CD14-positive monocyte (primary cell): ENCODE measurements at regions not wholly inside any gene's neighbourhood (a gene's known extent, or its start where the extent isn't known, plus 50 kb on each side); places are given as distances from the start of the nearest gene placed in this dataset.

Source experiments
- DNase-seq, 3 donors: peaks; one replicate each; pipeline ENCODE4 v3.0.0-alpha.2; 2011 to 2022
- H2AFZ ChIP-seq: 2 replicates; pipeline ENCODE4 v1.6.0; 2012; ENCODE audit warnings: mild to moderate bottlenecking, low read depth, low read length, inconsistent platforms; ENCODE audit not compliant: insufficient read depth, poor library complexity, severe bottlenecking
- H3K27ac ChIP-seq, 2 donors: 1 replicate in 1 of 2; 2 replicates in 1 of 2; pipeline ENCODE4 v1.5.1; 2012 to 2013; ENCODE audit warnings: low read length in 2 of 2, control low read depth in 1 of 2, inconsistent platforms in 1 of 2, low read depth in 1 of 2, mild to moderate bottlenecking in 1 of 2
- H3K27me3 ChIP-seq, 2 donors: one replicate each; pipeline versions ENCODE4 v1.6.0 to v1.6.1; 2011 to 2013; ENCODE audit warnings: low read length in 2 of 2; ENCODE audit not compliant: control insufficient read depth in 2 of 2, insufficient read depth in 2 of 2
- H3K36me3 ChIP-seq, 2 donors: replicated peaks in 1 of 2; 1 replicate in 1 of 2; 2 replicates in 1 of 2; pipeline versions ENCODE4 v1.5.1 to v1.6.1; 2012 to 2013; ENCODE audit warnings: low read length in 2 of 2, control low read depth in 1 of 2, inconsistent platforms in 1 of 2, mild to moderate bottlenecking in 1 of 2; ENCODE audit not compliant: insufficient read depth in 2 of 2, control insufficient read depth in 1 of 2
- H3K4me1 ChIP-seq, 2 donors: 1 replicate in 1 of 2; 2 replicates in 1 of 2; pipeline versions ENCODE4 v1.5.1 to v1.6.1; 2012 to 2013; ENCODE audit warnings: low read length in 2 of 2, control low read depth in 1 of 2, inconsistent platforms in 1 of 2, mild to moderate bottlenecking in 1 of 2, moderate library complexity in 1 of 2; ENCODE audit not compliant: insufficient read depth in 2 of 2, control insufficient read depth in 1 of 2
- H3K4me2 ChIP-seq: replicated peaks from 2 replicates; pipeline ENCODE3; 2012; ENCODE audit warnings: low read length, moderate library complexity, mild to moderate bottlenecking; ENCODE audit not compliant: poor library complexity, severe bottlenecking; ENCODE audit errors: extremely low read depth
- H3K4me3 ChIP-seq, 3 experiments: fragments of 200-600 bp in 1 of 3; sonication (generic) in 1 of 3; replicated peaks in 1 of 3; 1 replicate in 2 of 3; 2 replicates in 1 of 3; pipeline ENCODE4 v1.5.1; 2011 to 2013; ENCODE audit warnings: low read length in 3 of 3, mild to moderate bottlenecking in 3 of 3, control low read depth in 2 of 3, low read depth in 2 of 3, inconsistent platforms in 1 of 3, moderate library complexity in 1 of 3
- H3K79me2 ChIP-seq: 2 replicates; pipeline ENCODE4 v1.6.0; 2012; ENCODE audit warnings: mild to moderate bottlenecking, control low read depth, inconsistent platforms, low read length, moderate library complexity; ENCODE audit not compliant: insufficient read depth
- H3K9ac ChIP-seq: 2 replicates; pipeline ENCODE4 v1.6.0; 2017; ENCODE audit warnings: low read length, mild to moderate bottlenecking; ENCODE audit not compliant: insufficient read depth, poor library complexity, severe bottlenecking
- H3K9me3 ChIP-seq, 2 donors: replicated peaks in 1 of 2; 1 replicate in 1 of 2; 2 replicates in 1 of 2; pipeline versions ENCODE4 v1.5.1 to v1.6.1; 2012 to 2013; ENCODE audit warnings: low read length in 2 of 2, control low read depth in 1 of 2; ENCODE audit not compliant: control insufficient read depth in 1 of 2, insufficient read depth in 1 of 2
- H4K20me1 ChIP-seq: 2 replicates; pipeline ENCODE4 v1.6.0; 2012; ENCODE audit warnings: mild to moderate bottlenecking, low read length, control low read depth, moderate library complexity; ENCODE audit not compliant: insufficient read depth
- H3K27ac Mint-ChIP-seq, 7 donors: one replicate each; pipeline ENCODE4 v1.8.0; 2020; ENCODE audit warnings: mild to moderate bottlenecking in 7 of 7, mixed read lengths in 7 of 7, moderate library complexity in 6 of 7, inconsistent platforms in 2 of 7
- H3K27me3 Mint-ChIP-seq, 3 donors: one replicate each; pipeline ENCODE4 v1.8.0; 2021 to 2022; ENCODE audit warnings: low read depth in 3 of 3, mild to moderate bottlenecking in 3 of 3, mixed read lengths in 3 of 3, moderate library complexity in 3 of 3, inconsistent platforms in 1 of 3
- H3K36me3 Mint-ChIP-seq, 2 donors: one replicate each; pipeline ENCODE4 v1.8.0; 2020; ENCODE audit warnings: mixed read lengths in 2 of 2, inconsistent platforms in 1 of 2, mild to moderate bottlenecking in 1 of 2
- H3K4me1 Mint-ChIP-seq: one replicate; pipeline ENCODE4 v1.8.0; 2020; ENCODE audit warnings: mild to moderate bottlenecking, mixed read lengths
- H3K4me3 Mint-ChIP-seq, 2 donors: one replicate each; pipeline ENCODE4 v1.8.0; 2020; ENCODE audit warnings: mild to moderate bottlenecking in 2 of 2, mixed read lengths in 2 of 2, moderate library complexity in 1 of 2
- H3K9me3 Mint-ChIP-seq, 7 donors: one replicate each; pipeline ENCODE4 v1.8.0; 2020 to 2022; ENCODE audit warnings: mixed read lengths in 7 of 7, mild to moderate bottlenecking in 6 of 7, moderate library complexity in 6 of 7, inconsistent platforms in 2 of 7
- WGBS: methylation state at CpG from one replicate; pipeline ENCODE4 v1.1.5; 2013; ENCODE audit warnings: missing lambda C conversion rate; ENCODE audit not compliant: insufficient coverage; 5-methylcytosine and 5-hydroxymethylcytosine counted together
- intact Hi-C, 2 donors: fragments of 100-400 bp; cut with micrococcal nuclease; formaldehyde crosslinking; loops; one replicate each; pipeline versions ENCODE4 v1.15.0 to v1.15.1; 2023
- TF ChIP-seq, protein P1 (sequence below): fragments of 200-600 bp; IDR thresholded peaks from one replicate; pipeline ENCODE4 v1.8.0; 2022; ENCODE audit warnings: antibody characterized with exemption, mild to moderate bottlenecking

DNA sequence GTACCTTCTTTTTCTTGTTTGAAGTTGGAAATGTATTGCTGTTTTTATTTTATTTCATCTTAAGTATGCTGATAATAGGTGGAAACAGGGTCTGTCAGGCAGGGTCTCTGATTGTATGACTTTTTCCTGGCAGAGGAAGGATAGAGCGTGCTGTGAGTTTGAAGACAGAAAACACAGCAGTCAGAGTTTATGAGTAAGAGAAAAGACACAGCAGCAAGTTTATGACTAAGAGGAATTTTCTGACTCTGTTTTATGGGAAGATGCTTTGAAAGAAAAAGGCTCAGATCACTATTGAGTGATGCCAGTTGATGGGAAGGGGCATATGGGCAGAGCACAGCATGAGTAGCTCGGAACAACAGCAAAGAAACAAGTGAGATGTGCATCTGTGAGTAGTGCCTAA lies 379.1 kb downstream of the MEIS1 start:
- no peak overlapping the region for H3K4me3 ChIP-seq
- no peaks in the 10 kb centered on the region for H3K4me1 ChIP-seq
- H3K27ac Mint-ChIP-seq, result no peak overlapping the region
- 87% methylated on average over 2 of the region's 2 CpGs for WGBS
- H3K4me1 Mint-ChIP-seq, result no peaks in the 10 kb centered on the region
- no peak overlapping the region for H3K27ac ChIP-seq
- no peak overlapping the region for H3K9ac ChIP-seq
- no peaks in the 10 kb centered on the region for H4K20me1 ChIP-seq
- no peak overlapping the region for H3K4me3 Mint-ChIP-seq
- no peaks in the 10 kb centered on the region for H3K36me3 ChIP-seq
- H3K9me3 ChIP-seq, result no peaks in the 10 kb centered on the region
- TF ChIP-seq, protein P1, sequence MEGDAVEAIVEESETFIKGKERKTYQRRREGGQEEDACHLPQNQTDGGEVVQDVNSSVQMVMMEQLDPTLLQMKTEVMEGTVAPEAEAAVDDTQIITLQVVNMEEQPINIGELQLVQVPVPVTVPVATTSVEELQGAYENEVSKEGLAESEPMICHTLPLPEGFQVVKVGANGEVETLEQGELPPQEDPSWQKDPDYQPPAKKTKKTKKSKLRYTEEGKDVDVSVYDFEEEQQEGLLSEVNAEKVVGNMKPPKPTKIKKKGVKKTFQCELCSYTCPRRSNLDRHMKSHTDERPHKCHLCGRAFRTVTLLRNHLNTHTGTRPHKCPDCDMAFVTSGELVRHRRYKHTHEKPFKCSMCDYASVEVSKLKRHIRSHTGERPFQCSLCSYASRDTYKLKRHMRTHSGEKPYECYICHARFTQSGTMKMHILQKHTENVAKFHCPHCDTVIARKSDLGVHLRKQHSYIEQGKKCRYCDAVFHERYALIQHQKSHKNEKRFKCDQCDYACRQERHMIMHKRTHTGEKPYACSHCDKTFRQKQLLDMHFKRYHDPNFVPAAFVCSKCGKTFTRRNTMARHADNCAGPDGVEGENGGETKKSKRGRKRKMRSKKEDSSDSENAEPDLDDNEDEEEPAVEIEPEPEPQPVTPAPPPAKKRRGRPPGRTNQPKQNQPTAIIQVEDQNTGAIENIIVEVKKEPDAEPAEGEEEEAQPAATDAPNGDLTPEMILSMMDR, result no peak
- peaks cover 0 to 1% (median 0%) of the 10 kb centered on the region in 3 donors for H3K27me3 Mint-ChIP-seq
- H3K79me2 ChIP-seq, result no peaks in the 10 kb centered on the region
- no peak overlapping the region for H3K4me2 ChIP-seq
- peaks cover 4 to 12% (median 7%) of the 10 kb centered on the region in 7 donors for H3K9me3 Mint-ChIP-seq
- intact Hi-C loops, result no loop called here
- no peak for DNase-seq
- H2AFZ ChIP-seq, result no peak overlapping the region
- H3K36me3 Mint-ChIP-seq, result no peaks in the 10 kb centered on the region
- no peaks in the 10 kb centered on the region for H3K27me3 ChIP-seq

DNA sequence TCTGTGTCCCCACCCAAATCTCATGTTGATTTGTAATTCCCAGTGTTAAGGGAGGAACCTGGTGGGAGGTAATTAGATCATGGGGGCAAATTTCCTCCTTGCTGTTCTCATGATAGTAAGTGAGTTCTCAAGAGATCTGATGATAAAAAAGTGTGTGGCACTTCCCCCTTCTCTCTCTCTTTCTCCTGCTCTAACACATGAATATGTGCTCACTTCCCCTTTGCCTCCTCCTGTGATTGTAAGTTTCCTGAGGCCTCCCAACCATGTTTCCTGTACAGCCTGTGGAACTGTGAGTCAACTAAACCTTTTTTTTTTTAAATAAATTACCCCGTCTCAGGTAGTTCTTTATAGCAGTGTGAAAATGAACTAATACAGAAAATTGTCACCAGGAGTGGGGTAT lies 380.0 kb downstream of the MEIS1 start:
- Mint-ChIP-seq H3K4me3 (no peak overlapping the region), H3K27me3 (peaks cover 0 to 1% (median 0%) of the 10 kb centered on the region in 3 donors), H3K36me3 (no peaks in the 10 kb centered on the region), H3K9me3 (peaks cover 4 to 15% (median 8%) of the 10 kb centered on the region in 7 donors), H3K4me1 (no peaks in the 10 kb centered on the region), H3K27ac (peak overlapping the region in 1 of 7 donors; percentile 48)
- Histone ChIP-seq H3K4me2 (no peak overlapping the region), H4K20me1 (no peaks in the 10 kb centered on the region), H3K9me3 (no peaks in the 10 kb centered on the region), H3K79me2 (no peaks in the 10 kb centered on the region), H3K36me3 (no peaks in the 10 kb centered on the region), H3K4me1 (no peaks in the 10 kb centered on the region), H3K9ac (no peak overlapping the region), H2AFZ (no peak overlapping the region), H3K27ac (no peak overlapping the region), H3K27me3 (no peaks in the 10 kb centered on the region), H3K4me3 (no peak overlapping the region)
- intact Hi-C loops, result no loop called here
- DNase-seq, result no peak
- no CpG with 5 or more reads among the region's 1 CpG for WGBS
- TF ChIP-seq, protein P1, result no peak
